Stomach smooth muscle (tissue), 2 donors: ENCODE measurements at regions not wholly inside any gene's neighbourhood (a gene's known extent, or its start where the extent isn't known, plus 50 kb on each side); places are given as distances from the start of the nearest gene placed in this dataset.

Experiments
- H3K27ac ChIP-seq: one replicate; pipeline ENCODE4 v1.7.0; 2013; ENCODE audit warnings: mild to moderate bottlenecking, low read length, inconsistent platforms
- H3K27me3 ChIP-seq, 2 donors: one replicate each; pipeline ENCODE4 v1.7.0; 2013; ENCODE audit warnings: low read length in 2 of 2; ENCODE audit not compliant: insufficient read depth in 2 of 2, control insufficient read depth in 1 of 2
- H3K36me3 ChIP-seq, 2 donors: one replicate each; pipeline ENCODE4 v1.7.0; 2013; ENCODE audit warnings: low read length in 2 of 2; ENCODE audit not compliant: control insufficient read depth in 2 of 2, insufficient read depth in 2 of 2
- H3K4me1 ChIP-seq: one replicate; pipeline ENCODE4 v1.7.0; 2013; ENCODE audit warnings: low read length; ENCODE audit not compliant: control insufficient read depth, insufficient read depth
- H3K4me3 ChIP-seq, 2 donors: one replicate each; pipeline ENCODE4 v1.7.0; 2013; ENCODE audit warnings: low read length in 2 of 2
- H3K9ac ChIP-seq, 2 donors: one replicate each; pipeline ENCODE4 v1.7.0; 2013; ENCODE audit warnings: low read length in 2 of 2, mild to moderate bottlenecking in 1 of 2
- H3K9me3 ChIP-seq, 2 donors: one replicate each; pipeline ENCODE4 v1.7.0; 2013; ENCODE audit warnings: low read length in 2 of 2; ENCODE audit not compliant: control insufficient read depth in 2 of 2
- donor health status: healthy.
- donor health status: Pancreatic carcinoma.

GRCh38 chr6:121499666-121500065 lies 64.2 kb downstream of the GJA1 start:
- H3K9me3 ChIP-seq: no peaks in the 10 kb centered on the region
- no peak overlapping the region for H3K4me3 ChIP-seq
- H3K27ac ChIP-seq: no peak overlapping the region
- H3K36me3 ChIP-seq: no peaks in the 10 kb centered on the region
- H3K9ac ChIP-seq: no peak overlapping the region
- no peaks in the 10 kb centered on the region for H3K27me3 ChIP-seq
- H3K4me1 ChIP-seq: no peaks in the 10 kb centered on the region

- no peaks in the 10 kb centered on the region for H3K36me3 ChIP-seq
- peak overlapping the region; percentile 24 for H3K27ac ChIP-seq
- no peak overlapping the region for H3K4me3 ChIP-seq
- no peak overlapping the region for H3K9ac ChIP-seq
- peaks cover 4% of the 10 kb centered on the region for H3K4me1 ChIP-seq
- H3K9me3 ChIP-seq: no peaks in the 10 kb centered on the region
- H3K27me3 ChIP-seq: no peaks in the 10 kb centered on the region
These were observed 68.1 kb downstream of the GJA1 start for GRCh38 chr6:121503589-121503991.

- H3K4me3 ChIP-seq: no peak overlapping the region
- H3K9ac ChIP-seq: no peak overlapping the region
- no peaks in the 10 kb centered on the region for H3K9me3 ChIP-seq
- H3K27me3 ChIP-seq: no peaks in the 10 kb centered on the region
- H3K36me3 ChIP-seq: no peaks in the 10 kb centered on the region
- no peak overlapping the region for H3K27ac ChIP-seq
- peaks cover 4% of the 10 kb centered on the region for H3K4me1 ChIP-seq
These were observed 68.8 kb downstream of the GJA1 start for GRCh38 chr6:121504227-121504626.

- Histone ChIP-seq H3K4me1 (peaks cover 4% of the 10 kb centered on the region), H3K9me3 (no peaks in the 10 kb centered on the region), H3K4me3 (no peak overlapping the region), H3K27me3 (no peaks in the 10 kb centered on the region), H3K27ac (no peak overlapping the region), H3K9ac (no peak overlapping the region), H3K36me3 (no peaks in the 10 kb centered on the region)
These were observed 69.8 kb downstream of the GJA1 start for GRCh38 chr6:121505284-121505683.

- peaks cover 4% of the 10 kb centered on the region for H3K4me1 ChIP-seq
- no peaks in the 10 kb centered on the region for H3K36me3 ChIP-seq
- no peak overlapping the region for H3K4me3 ChIP-seq
- no peak overlapping the region for H3K9ac ChIP-seq
- no peaks in the 10 kb centered on the region for H3K27me3 ChIP-seq
- no peaks in the 10 kb centered on the region for H3K9me3 ChIP-seq
- no peak overlapping the region for H3K27ac ChIP-seq
These were observed 71.6 kb downstream of the GJA1 start for GRCh38 chr6:121506761-121507754.

- Histone ChIP-seq H3K4me3 (no peak overlapping the region), H3K36me3 (no peaks in the 10 kb centered on the region), H3K27ac (no peak overlapping the region)
These were observed 75.2 kb downstream of the GJA1 start for GRCh38 chr6:121510568-121511177.

GRCh38 chr6:121515630-121516265 lies 80.3 kb downstream of the GJA1 start:
- H3K27me3 ChIP-seq: no peaks in the 10 kb centered on the region
- no peak overlapping the region for H3K9ac ChIP-seq
- H3K4me3 ChIP-seq: no peak overlapping the region
- H3K36me3 ChIP-seq: no peaks in the 10 kb centered on the region
- H3K9me3 ChIP-seq: no peaks in the 10 kb centered on the region
- no peak overlapping the region for H3K27ac ChIP-seq
- no peaks in the 10 kb centered on the region for H3K4me1 ChIP-seq

More at GRCh38 chr6:121510568-121511177, 75.2 kb downstream of the GJA1 start:
- no peaks in the 10 kb centered on the region for H3K9me3 ChIP-seq
- no peak overlapping the region for H3K9ac ChIP-seq
- peaks cover 4% of the 10 kb centered on the region for H3K4me1 ChIP-seq
- H3K27me3 ChIP-seq: no peaks in the 10 kb centered on the region

GRCh38 chr6:121516331-121516730 lies 80.9 kb downstream of the GJA1 start:
- peaks cover 2% of the 10 kb centered on the region for H3K4me1 ChIP-seq
- H3K4me3 ChIP-seq: no peak overlapping the region
- no peaks in the 10 kb centered on the region for H3K9me3 ChIP-seq
- no peak overlapping the region for H3K9ac ChIP-seq
- no peak overlapping the region for H3K27ac ChIP-seq
- H3K36me3 ChIP-seq: no peaks in the 10 kb centered on the region
- H3K27me3 ChIP-seq: no peaks in the 10 kb centered on the region

- H3K27ac ChIP-seq: no peak overlapping the region
These were observed 85.1 kb downstream of the GJA1 start for GRCh38 chr6:121520337-121521163.

GRCh38 chr6:121521164-121521555 lies 85.7 kb downstream of the GJA1 start:
- Histone ChIP-seq H3K9me3 (no peaks in the 10 kb centered on the region), H3K4me1 (peaks cover 14% of the 10 kb centered on the region), H3K9ac (peak overlapping the region in 1 of 2 donors; percentile 37), H3K4me3 (no peak overlapping the region), H3K36me3 (no peaks in the 10 kb centered on the region), H3K27ac (no peak overlapping the region), H3K27me3 (no peaks in the 10 kb centered on the region)

More at GRCh38 chr6:121520337-121521163, 85.1 kb downstream of the GJA1 start:
- H3K9ac ChIP-seq: peak overlapping the region in 1 of 2 donors; percentile 37
- no peaks in the 10 kb centered on the region for H3K27me3 ChIP-seq
- H3K36me3 ChIP-seq: no peaks in the 10 kb centered on the region
- H3K4me1 ChIP-seq: peaks cover 13% of the 10 kb centered on the region
- no peaks in the 10 kb centered on the region for H3K9me3 ChIP-seq
- peak overlapping the region in 1 of 2 donors; percentile 30 for H3K4me3 ChIP-seq
